H1 (cell line): ENCODE measurements at regions not wholly inside any gene's neighbourhood (a gene's known extent, or its start where the extent isn't known, plus 50 kb on each side); places are given as distances from the start of the nearest gene placed in this dataset.

ENCODE experiments used
- CTCF ChIA-PET: fragments of 300-600 bp; sonication (Branson Sonifier 250); formaldehyde crosslinking; loops from one replicate; lab custom pipeline; 2021; ENCODE audit not compliant: partially characterized antibody; lab: Charles Lee
- POLR2A ChIA-PET: fragments of 300-600 bp; sonication (Branson Sonifier 250); formaldehyde crosslinking; loops from one replicate; lab custom pipeline; 2021; ENCODE audit warnings: inconsistent platforms; ENCODE audit not compliant: partially characterized antibody; lab: Charles Lee
- DNase-seq, 2 experiments: peaks; one replicate each; pipeline versions ENCODE4 v3.0.0 to v3.0.0-alpha.2; 2010 to 2022; ENCODE audit warnings: low spot score in 2 of 2, low read depth in 1 of 2, mixed read lengths in 1 of 2
- FAIRE-seq: peaks from 2 replicates; lab custom pipeline; 2011; peaks lifted over from hg19 to GRCh38; lab: Jason Lieb, UNC
- H2AFZ ChIP-seq: 2 replicates; pipeline ENCODE4 v1.8.1; 2012; ENCODE audit warnings: low read length, inconsistent platforms
- H2AK5ac ChIP-seq: 2 replicates; pipeline ENCODE4 v1.6.1; 2013; ENCODE audit warnings: low read depth, low read length
- H2BK120ac ChIP-seq: replicated peaks from 2 replicates; pipeline ENCODE3; 2013; ENCODE audit warnings: low read depth, low read length, inconsistent platforms
- H2BK12ac ChIP-seq: 2 replicates; pipeline ENCODE4 v1.6.1; 2013; ENCODE audit warnings: low read depth, low read length
- H2BK15ac ChIP-seq: 2 replicates; pipeline ENCODE4 v1.6.1; 2013; ENCODE audit warnings: low read length
- H2BK20ac ChIP-seq: 2 replicates; pipeline ENCODE4 v1.6.1; 2013; ENCODE audit warnings: low read length
- H2BK5ac ChIP-seq: 2 replicates; pipeline ENCODE4 v1.6.1; 2013; ENCODE audit warnings: low read depth, low read length
- H3K14ac ChIP-seq: 2 replicates; pipeline ENCODE4 v1.6.1; 2013; ENCODE audit warnings: inconsistent platforms; ENCODE audit not compliant: insufficient read length
- H3K18ac ChIP-seq: 2 replicates; pipeline ENCODE4 v1.6.1; 2013; ENCODE audit warnings: low read length; ENCODE audit errors: extremely low read depth
- H3K23ac ChIP-seq: 2 replicates; pipeline ENCODE4 v1.6.1; 2013; ENCODE audit warnings: inconsistent platforms; ENCODE audit not compliant: insufficient read length
- H3K23me2 ChIP-seq: 2 replicates; pipeline ENCODE4 v1.6.1; 2013; ENCODE audit warnings: low read depth, low read length
- H3K27ac ChIP-seq: 2 replicates; pipeline ENCODE4 v1.6.1; 2011; ENCODE audit warnings: low read depth, low read length, inconsistent platforms
- H3K27me3 ChIP-seq, 4 experiments: replicated peaks in 1 of 4; 1 replicate in 1 of 4; 2 replicates in 3 of 4; pipeline versions ENCODE4 v1.6.1 to v1.8.1; 2011 to 2013; ENCODE audit warnings: low read length in 3 of 4, mild to moderate bottlenecking in 3 of 4, inconsistent platforms in 2 of 4, mixed read lengths in 2 of 4, moderate library complexity in 1 of 4; ENCODE audit not compliant: control insufficient read depth in 3 of 4, insufficient read depth in 3 of 4; ENCODE audit errors: extremely low read depth in 1 of 4
- H3K36me3 ChIP-seq, 4 experiments: 2 replicates each; pipeline versions ENCODE4 v1.6.1 to v1.8.1; 2011 to 2013; ENCODE audit warnings: mild to moderate bottlenecking in 4 of 4, low read length in 3 of 4, moderate library complexity in 2 of 4, control low read depth in 1 of 4, inconsistent platforms in 1 of 4; ENCODE audit not compliant: insufficient read depth in 4 of 4, control insufficient read depth in 2 of 4
- H3K4ac ChIP-seq: replicated peaks from 2 replicates; pipeline ENCODE3; 2013; ENCODE audit warnings: low read length, low read depth, mixed read lengths, inconsistent platforms; ENCODE audit not compliant: insufficient read length
- H3K4me1 ChIP-seq, 4 experiments: replicated peaks in 1 of 4; 1 replicate in 1 of 4; 2 replicates in 3 of 4; pipeline versions ENCODE4 v1.6.1 to v1.8.1; 2011 to 2013; ENCODE audit warnings: low read length in 3 of 4, inconsistent platforms in 2 of 4, mixed read lengths in 1 of 4; ENCODE audit not compliant: insufficient read depth in 4 of 4, control insufficient read depth in 3 of 4
- H3K4me2 ChIP-seq, 2 experiments: 2 replicates each; pipeline versions ENCODE4 v1.6.1 to v1.8.1; 2011 to 2013; ENCODE audit warnings: low read depth in 2 of 2, low read length in 2 of 2, control low read depth in 1 of 2, inconsistent platforms in 1 of 2, mild to moderate bottlenecking in 1 of 2; ENCODE audit not compliant: insufficient read depth in 1 of 2
- H3K4me3 ChIP-seq, 4 experiments: fragments of 200-600, 300-600 bp in 1 of 4; sonication (generic), shearing (Covaris generic), sonication (Bioruptor Twin) in 1 of 4; 2 replicates each; pipeline versions ENCODE4 v1.5.1 to v1.8.1; 2011 to 2016; ENCODE audit warnings: low read length in 4 of 4, low read depth in 3 of 4, control low read depth in 2 of 4, inconsistent platforms in 2 of 4, mild to moderate bottlenecking in 2 of 4, mixed read lengths in 1 of 4, moderate library complexity in 1 of 4; ENCODE audit not compliant: insufficient read depth in 2 of 4; ENCODE audit errors: extremely low read depth in 1 of 4
- H3K56ac ChIP-seq: replicated peaks from 2 replicates; pipeline ENCODE3; 2013; ENCODE audit warnings: low read depth, mild to moderate bottlenecking, mixed read lengths, low read length, inconsistent platforms; ENCODE audit not compliant: insufficient read length
- H3K79me1 ChIP-seq: 2 replicates; pipeline ENCODE4 v1.6.1; 2013; ENCODE audit warnings: low read depth, low read length, control low read depth
- H3K79me2 ChIP-seq, 2 experiments: 2 replicates each; pipeline versions ENCODE4 v1.6.1 to v1.8.1; 2012 to 2013; ENCODE audit warnings: low read length in 2 of 2, mild to moderate bottlenecking in 2 of 2, inconsistent platforms in 1 of 2; ENCODE audit not compliant: insufficient read depth in 2 of 2, control insufficient read depth in 1 of 2
- H3K9ac ChIP-seq, 4 experiments: replicated peaks in 1 of 4; 1 replicate in 1 of 4; 2 replicates in 3 of 4; pipeline versions ENCODE4 v1.6.1 to v1.8.1; 2011 to 2013; ENCODE audit warnings: low read depth in 3 of 4, low read length in 3 of 4, control low read depth in 2 of 4, mild to moderate bottlenecking in 2 of 4, moderate library complexity in 2 of 4, inconsistent platforms in 1 of 4; ENCODE audit errors: extremely low read depth in 1 of 4
- H3K9me3 ChIP-seq, 2 experiments: 2 replicates each; pipeline versions ENCODE4 v1.6.1 to v1.8.1; 2012 to 2013; ENCODE audit warnings: mild to moderate bottlenecking in 2 of 2, moderate library complexity in 2 of 2, control low read depth in 1 of 2, inconsistent platforms in 1 of 2, low read depth in 1 of 2, low read length in 1 of 2, mixed read lengths in 1 of 2; ENCODE audit not compliant: insufficient read depth in 2 of 2
- H4K20me1 ChIP-seq, 2 experiments: replicated peaks in 1 of 2; 2 replicates each; pipeline versions ENCODE3 to v1.8.1; 2011 to 2013; ENCODE audit warnings: inconsistent platforms in 2 of 2, low read length in 2 of 2, mild to moderate bottlenecking in 1 of 2; ENCODE audit not compliant: insufficient read depth in 2 of 2, control insufficient read depth in 1 of 2
- H4K5ac ChIP-seq: 2 replicates; pipeline ENCODE4 v1.6.1; 2013; ENCODE audit warnings: low read length, low read depth, mixed read lengths, inconsistent platforms; ENCODE audit not compliant: insufficient read length
- H4K8ac ChIP-seq: 2 replicates; pipeline ENCODE4 v1.8.0; 2013; ENCODE audit warnings: mild to moderate bottlenecking, moderate library complexity, low read length, inconsistent platforms; ENCODE audit not compliant: insufficient read depth; ENCODE audit errors: extremely low read depth
- H4K91ac ChIP-seq: replicated peaks from 2 replicates; pipeline ENCODE3; 2013; ENCODE audit warnings: low read length, mixed read lengths, inconsistent platforms; ENCODE audit not compliant: insufficient read length
- BCL11A ChIP-seq, 2 experiments: IDR thresholded peaks; one replicate each; pipeline ENCODE4 v1.6.1; 2011; ENCODE audit warnings: low read depth in 2 of 2, low read length in 2 of 2, mild to moderate bottlenecking in 2 of 2
- CTBP2 ChIP-seq: IDR thresholded peaks from 2 replicates; pipeline ENCODE4 v1.7.0; 2011; ENCODE audit warnings: borderline replicate concordance, mild to moderate bottlenecking, moderate library complexity, mixed read lengths, low read length; ENCODE audit not compliant: insufficient read depth, insufficient read length
- HDAC6 ChIP-seq: IDR thresholded peaks from one replicate; pipeline ENCODE4 v1.7.1; 2012; ENCODE audit warnings: low read depth, mild to moderate bottlenecking, inconsistent platforms, low read length, moderate library complexity
- POLR2A ChIP-seq, 2 experiments: IDR thresholded peaks; 1 replicate in 1 of 2; 2 replicates in 1 of 2; pipeline ENCODE4 v1.6.1; 2011; ENCODE audit warnings: low read depth in 2 of 2, low read length in 2 of 2, mild to moderate bottlenecking in 2 of 2; ENCODE audit errors: control extremely low read depth in 1 of 2
- RNF2 ChIP-seq: fragments of 200-900, 300-1000 bp; sonication (generic); IDR thresholded peaks from 2 replicates; pipeline ENCODE4 v1.7.1; 2016; ENCODE audit warnings: borderline replicate concordance, low read depth, mild to moderate bottlenecking, antibody characterized with exemption, low read length; ENCODE audit not compliant: poor library complexity, severe bottlenecking; ENCODE audit errors: missing control alignments
- TAF7 ChIP-seq: optimal IDR thresholded peaks from 2 replicates; pipeline ENCODE3; 2011; ENCODE audit warnings: low read depth, mild to moderate bottlenecking, inconsistent platforms, low read length, moderate library complexity, borderline replicate concordance
- TCF12 ChIP-seq: IDR thresholded peaks from 2 replicates; pipeline ENCODE4 v1.6.1; 2011; ENCODE audit warnings: low read depth, mild to moderate bottlenecking, low read length
- TEAD4 ChIP-seq: IDR thresholded peaks from 2 replicates; pipeline ENCODE4 v1.6.1; 2012; ENCODE audit warnings: low read depth, low read length, inconsistent platforms, mixed read lengths
- WGBS, 2 experiments: shearing (Covaris generic) in 1 of 2; methylation state at CpG; one replicate each; pipeline versions ENCODE4 v1.1.6 to v1.1.7; 2013 to 2015; ENCODE audit warnings: low lambda C conversion rate in 2 of 2, mixed read lengths in 2 of 2, inconsistent platforms in 1 of 2, low coverage in 1 of 2, missing lambda C conversion rate in 1 of 2; ENCODE audit not compliant: insufficient replicate concordance in 2 of 2, insufficient coverage in 1 of 2, insufficient read length in 1 of 2; ENCODE audit errors: extremely low coverage in 1 of 2, missing lambda C conversion rate in 1 of 2; 5-methylcytosine and 5-hydroxymethylcytosine counted together

DNA sequence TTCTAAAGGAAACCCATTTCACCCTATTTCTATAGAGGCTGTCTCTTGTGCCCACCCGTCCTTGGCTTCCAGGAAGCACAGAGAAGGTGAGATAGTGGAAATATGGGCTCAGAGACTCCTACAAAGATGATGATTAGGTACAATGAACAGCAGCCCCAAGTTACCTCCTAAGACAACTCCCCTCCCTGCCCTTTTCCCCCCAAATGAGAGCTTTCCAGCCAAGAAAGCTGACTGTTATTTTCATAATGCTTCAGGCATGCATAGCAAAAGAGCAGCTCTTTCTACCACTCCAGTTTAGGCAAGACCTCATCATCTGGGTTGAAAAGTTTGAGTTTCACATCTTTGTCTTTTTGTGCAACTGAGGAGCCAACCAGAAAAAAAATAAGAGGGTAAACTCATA is 248.8 kb upstream of the ADAMTS9 start:
- H3K14ac ChIP-seq = no peak overlapping the region
- no peak for DNase-seq

More for the DNA sequence above, 248.8 kb upstream of the ADAMTS9 start:
- Histone ChIP-seq H3K79me2 (no peaks in the 10 kb centered on the region), H2BK120ac (no peak overlapping the region), H3K18ac (no peak overlapping the region), H3K36me3 (no peaks in the 10 kb centered on the region), H3K4me2 (no peak overlapping the region), H2AFZ (no peak overlapping the region), H4K20me1 (no peaks in the 10 kb centered on the region), H2BK5ac (no peak overlapping the region), H3K9ac (no peak overlapping the region), H2BK12ac (no peak overlapping the region), H4K5ac (no peak overlapping the region), H3K9me3 (no peaks in the 10 kb centered on the region), H2AK5ac (no peak overlapping the region), H3K27ac (no peak overlapping the region), H3K4ac (no peak overlapping the region), H3K4me1 (no peaks in the 10 kb centered on the region; a peak in 1 of 7 replicates), H4K8ac (no peak overlapping the region), H4K91ac (no peak overlapping the region), H2BK20ac (no peak overlapping the region), H3K27me3 (no peaks in the 10 kb centered on the region), H3K56ac (no peak overlapping the region), H3K4me3 (no peak overlapping the region), H3K23ac (no peak overlapping the region), H2BK15ac (no peak overlapping the region), H3K79me1 (no peaks in the 10 kb centered on the region), H3K23me2 (no peaks in the 10 kb centered on the region)
- ChIA-PET CTCF (interaction anchor here (0.7 kb wide), 1 partner anchor 399 kb away, joined by 3 read pairs; no protein-coding TSS in a partner anchor), POLR2A (no interaction called here)
- TF ChIP-seq TCF12 = no peak
- no peak for TF ChIP-seq HDAC6
- TF ChIP-seq CTBP2 = no peak
- TF ChIP-seq BCL11A (IDR thresholded peaks at IDR 0.05; ENCODE audit: low read depth in 2 of 2, low read length in 2 of 2) = no peak
- no peak for TF ChIP-seq TEAD4
- no peak for TF ChIP-seq POLR2A (IDR thresholded peaks at IDR 0.05; ENCODE audit: control extremely low read depth in 1 of 2, low read depth in 2 of 2, low read length in 2 of 2)
- no peak for TF ChIP-seq RNF2
- no peak for TF ChIP-seq TAF7
- 96% methylated on average over 1 of the region's 1 CpG; no CpG with 5 or more reads in 1 of the 2 experiments for WGBS, 2 experiments
- no peak for FAIRE-seq
